ENCODE measurements at regions not wholly inside any gene's neighbourhood (a gene's known extent, or its start where the extent isn't known, plus 50 kb on each side); places are given as distances from the start of the nearest gene placed in this dataset.

GRCh38 chr5:174489215-174489614 is 235.2 kb upstream of the MSX2 start:
- H3K36me3 Mint-ChIP-seq (ENCODE audit: insufficient read depth, unreplicated experiment): no peaks in the 10 kb centered on the region
- intact Hi-C loops (cut with micrococcal nuclease; ENCODE audit: unreplicated experiment): no loop called here
- peaks cover 3% of the 10 kb centered on the region for H3K9me3 Mint-ChIP-seq (ENCODE audit: low read depth, unreplicated experiment)
- no peak overlapping the region for H3K27ac Mint-ChIP-seq (ENCODE audit: unreplicated experiment)
- CTCF ChIA-PET: interaction anchor here (0.5 to 0.8 kb wide), 2 partner anchors 28 to 107 kb away, joined by 3 to 7 read pairs; no protein-coding TSS in a partner anchor
- H3K4me3 Mint-ChIP-seq (ENCODE audit: low read depth, unreplicated experiment): no peak overlapping the region
- BruUV-seq (replicated peaks): no TSS peak
- no peaks in the 10 kb centered on the region for H3K27me3 Mint-ChIP-seq (ENCODE audit: unreplicated experiment)
- no peak for TF ChIP-seq CTCF (IDR thresholded peaks at IDR 0.05; ENCODE audit: unreplicated experiment)
- peaks cover 15% of the 10 kb centered on the region for H3K4me1 Mint-ChIP-seq (ENCODE audit: low read depth, unreplicated experiment)
- no peak for DNase-seq

DNA sequence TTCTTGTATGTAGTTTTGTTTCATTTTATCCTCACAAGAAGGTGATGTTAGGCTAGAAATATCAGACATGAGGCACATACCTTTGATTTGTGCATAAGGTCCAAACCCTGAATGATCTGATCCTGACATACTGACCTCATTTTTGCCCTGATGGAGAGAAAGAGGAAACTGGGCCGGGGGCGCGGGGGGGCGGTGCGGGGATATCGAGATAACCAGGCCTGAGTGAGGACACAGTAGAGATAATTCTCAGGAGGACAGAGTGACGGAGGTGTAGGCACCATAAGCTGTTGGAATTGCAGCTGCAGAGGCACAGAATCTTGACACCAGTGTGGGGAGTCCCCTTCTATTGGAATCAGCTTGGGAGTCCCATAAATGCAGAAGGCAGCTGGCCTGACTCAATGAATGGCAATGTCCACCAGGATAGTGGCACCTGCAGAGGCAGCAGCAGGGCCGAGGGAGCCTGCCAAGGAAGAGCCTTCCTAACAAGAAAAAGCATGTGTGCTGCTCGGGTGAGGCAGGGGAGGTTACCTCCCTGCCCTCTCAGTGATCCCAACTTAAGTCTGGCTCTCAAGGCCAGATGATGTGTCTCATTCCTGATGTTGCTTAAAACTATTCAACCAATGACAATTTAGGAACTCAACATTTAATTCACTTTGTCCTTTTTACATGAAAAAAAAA is 234.3 kb upstream of the MSX2 start:
- CTCF ChIA-PET: interaction anchor here (0.7 to 0.8 kb wide), 3 partner anchors 107 to 150 kb away, joined by 3 to 7 read pairs (median 5); no protein-coding TSS in a partner anchor
- no peaks in the 10 kb centered on the region for H3K9me3 Mint-ChIP-seq (ENCODE audit: low read depth, unreplicated experiment)

GRCh38 chr5:174490728-174491127 is 233.7 kb upstream of the MSX2 start:
- DNase-seq: no peak
- intact Hi-C loops (cut with micrococcal nuclease; ENCODE audit: unreplicated experiment): no loop called here
- no TSS peak for BruUV-seq (replicated peaks)
- Mint-ChIP-seq H3K27me3 (ENCODE audit: unreplicated experiment) (no peaks in the 10 kb centered on the region), H3K36me3 (ENCODE audit: insufficient read depth, unreplicated experiment) (no peaks in the 10 kb centered on the region), H3K4me3 (ENCODE audit: low read depth, unreplicated experiment) (no peak overlapping the region), H3K4me1 (ENCODE audit: low read depth, unreplicated experiment) (peaks cover 15% of the 10 kb centered on the region), H3K9me3 (ENCODE audit: low read depth, unreplicated experiment) (no peaks in the 10 kb centered on the region), H3K27ac (ENCODE audit: unreplicated experiment) (no peak overlapping the region)
- CTCF ChIA-PET: interaction anchor here (0.7 to 1.6 kb wide), 2 partner anchors 13 to 150 kb away, joined by 5 read pairs; no protein-coding TSS in a partner anchor
- no peak for TF ChIP-seq CTCF (IDR thresholded peaks at IDR 0.05; ENCODE audit: unreplicated experiment)

More for the DNA sequence above, 234.3 kb upstream of the MSX2 start:
- BruUV-seq (replicated peaks): no TSS peak
- intact Hi-C loops (cut with micrococcal nuclease; ENCODE audit: unreplicated experiment): no loop called here
- H3K27ac Mint-ChIP-seq (ENCODE audit: unreplicated experiment): no peak overlapping the region
- no peak overlapping the region for H3K4me3 Mint-ChIP-seq (ENCODE audit: low read depth, unreplicated experiment)
- no peaks in the 10 kb centered on the region for H3K27me3 Mint-ChIP-seq (ENCODE audit: unreplicated experiment)
- no peak for TF ChIP-seq CTCF (IDR thresholded peaks at IDR 0.05; ENCODE audit: unreplicated experiment)
- H3K36me3 Mint-ChIP-seq (ENCODE audit: insufficient read depth, unreplicated experiment): no peaks in the 10 kb centered on the region
- peaks cover 15% of the 10 kb centered on the region for H3K4me1 Mint-ChIP-seq (ENCODE audit: low read depth, unreplicated experiment)
- DNase-seq: no peak

- H3K4me1 Mint-ChIP-seq (ENCODE audit: low read depth, unreplicated experiment): peaks cover 15% of the 10 kb centered on the region
- no peak overlapping the region for H3K27ac Mint-ChIP-seq (ENCODE audit: unreplicated experiment)
- no peaks in the 10 kb centered on the region for H3K9me3 Mint-ChIP-seq (ENCODE audit: low read depth, unreplicated experiment)
- CTCF ChIA-PET: interaction anchor here (0.6 to 1.6 kb wide), 3 partner anchors 13 to 327 kb away, joined by 3 to 5 read pairs (median 4); no protein-coding TSS in a partner anchor
- no peak for DNase-seq
- H3K27me3 Mint-ChIP-seq (ENCODE audit: unreplicated experiment): no peaks in the 10 kb centered on the region
- H3K4me3 Mint-ChIP-seq (ENCODE audit: low read depth, unreplicated experiment): no peak overlapping the region
- no TSS peak for BruUV-seq (replicated peaks)
- H3K36me3 Mint-ChIP-seq (ENCODE audit: insufficient read depth, unreplicated experiment): no peaks in the 10 kb centered on the region
- no peak for TF ChIP-seq CTCF (IDR thresholded peaks at IDR 0.05; ENCODE audit: unreplicated experiment)
- intact Hi-C loops (cut with micrococcal nuclease; ENCODE audit: unreplicated experiment): no loop called here
Observed at GRCh38 chr5:174491265-174491664, 233.1 kb upstream of the MSX2 start.

All from Calu3 (cell line).